ENCODE measurements at regions not wholly inside any gene's neighbourhood (a gene's known extent, or its start where the extent isn't known, plus 50 kb on each side); places are given as distances from the start of the nearest gene placed in this dataset.
"Not testable (repeated sequence)": the region's sequence is repeated elsewhere in the genome, so short reads cannot be mapped to it uniquely, and the experiment has no call there.

DNA sequence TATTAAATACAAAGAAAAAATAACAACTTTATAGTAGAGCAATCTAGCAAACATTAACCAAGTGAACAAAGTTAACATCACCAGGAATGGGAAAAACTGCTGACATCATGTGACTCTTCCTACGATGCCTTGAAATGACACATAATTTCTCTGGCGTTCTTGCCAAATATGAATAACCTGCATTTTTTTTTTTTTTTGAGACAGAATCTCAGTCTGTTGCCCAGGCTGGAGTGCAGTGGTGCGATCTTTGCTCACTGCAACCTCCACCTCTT is 126.5 kb upstream of the VKORC1L1 start:
- no peak for DNase-seq (ENCODE audit: low read depth)
- TF ChIP-seq, protein P1, sequence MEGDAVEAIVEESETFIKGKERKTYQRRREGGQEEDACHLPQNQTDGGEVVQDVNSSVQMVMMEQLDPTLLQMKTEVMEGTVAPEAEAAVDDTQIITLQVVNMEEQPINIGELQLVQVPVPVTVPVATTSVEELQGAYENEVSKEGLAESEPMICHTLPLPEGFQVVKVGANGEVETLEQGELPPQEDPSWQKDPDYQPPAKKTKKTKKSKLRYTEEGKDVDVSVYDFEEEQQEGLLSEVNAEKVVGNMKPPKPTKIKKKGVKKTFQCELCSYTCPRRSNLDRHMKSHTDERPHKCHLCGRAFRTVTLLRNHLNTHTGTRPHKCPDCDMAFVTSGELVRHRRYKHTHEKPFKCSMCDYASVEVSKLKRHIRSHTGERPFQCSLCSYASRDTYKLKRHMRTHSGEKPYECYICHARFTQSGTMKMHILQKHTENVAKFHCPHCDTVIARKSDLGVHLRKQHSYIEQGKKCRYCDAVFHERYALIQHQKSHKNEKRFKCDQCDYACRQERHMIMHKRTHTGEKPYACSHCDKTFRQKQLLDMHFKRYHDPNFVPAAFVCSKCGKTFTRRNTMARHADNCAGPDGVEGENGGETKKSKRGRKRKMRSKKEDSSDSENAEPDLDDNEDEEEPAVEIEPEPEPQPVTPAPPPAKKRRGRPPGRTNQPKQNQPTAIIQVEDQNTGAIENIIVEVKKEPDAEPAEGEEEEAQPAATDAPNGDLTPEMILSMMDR (conservative IDR thresholded peaks at IDR 0.05; ENCODE audit: low read depth, low read length): no peak
- H3K4me3 ChIP-seq (ENCODE audit: low read length): no peak overlapping the region

DNA sequence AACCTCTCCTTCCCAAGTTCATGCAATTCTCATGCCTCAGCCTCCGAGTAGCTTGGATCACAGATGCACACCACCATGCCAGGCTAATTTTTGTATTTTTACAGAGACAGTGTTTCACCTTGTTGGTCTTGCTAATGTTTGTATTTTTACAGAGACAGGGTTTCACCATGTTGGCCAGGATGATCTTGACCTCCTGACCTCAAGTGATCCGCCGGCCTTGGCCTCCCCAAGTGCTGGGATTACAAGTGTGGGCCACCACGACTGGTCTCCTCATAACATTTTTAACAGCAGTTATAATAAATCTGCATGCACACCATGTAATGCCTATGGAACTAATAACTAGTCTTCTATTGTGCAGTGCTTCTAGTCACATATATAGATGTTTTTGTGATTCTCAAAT is 123.8 kb upstream of the VKORC1L1 start:
- TF ChIP-seq, protein P1 (conservative IDR thresholded peaks at IDR 0.05; ENCODE audit: low read depth, low read length): no peak
- no peak for DNase-seq (ENCODE audit: low read depth)

DNA sequence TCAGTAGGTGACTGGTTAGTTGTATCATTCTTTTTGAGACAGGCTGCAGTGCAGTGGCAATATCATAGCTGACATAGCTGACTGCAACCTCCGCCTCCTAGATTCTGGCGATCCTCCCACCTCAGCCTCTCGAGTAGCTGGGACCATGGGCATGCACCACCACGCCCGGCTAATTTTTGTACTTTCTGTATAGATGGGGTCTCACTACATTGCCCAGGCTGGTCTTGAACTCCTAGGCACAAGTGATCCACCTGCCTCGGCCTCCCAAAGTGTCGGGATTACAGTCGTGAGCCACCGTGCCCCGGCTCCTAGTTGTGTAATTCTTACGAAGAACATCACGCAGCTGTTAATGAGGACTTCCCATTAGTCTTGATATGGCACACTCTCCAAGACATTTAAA is 123.4 kb upstream of the VKORC1L1 start:
- TF ChIP-seq, protein P1 (conservative IDR thresholded peaks at IDR 0.05; ENCODE audit: low read depth, low read length): no peak
- H3K4me3 ChIP-seq (ENCODE audit: low read length): no peak overlapping the region
- no peak for DNase-seq (ENCODE audit: low read depth)

More for the DNA sequence above, 123.8 kb upstream of the VKORC1L1 start:
- H3K4me3 ChIP-seq (ENCODE audit: low read length): no peak overlapping the region

DNA sequence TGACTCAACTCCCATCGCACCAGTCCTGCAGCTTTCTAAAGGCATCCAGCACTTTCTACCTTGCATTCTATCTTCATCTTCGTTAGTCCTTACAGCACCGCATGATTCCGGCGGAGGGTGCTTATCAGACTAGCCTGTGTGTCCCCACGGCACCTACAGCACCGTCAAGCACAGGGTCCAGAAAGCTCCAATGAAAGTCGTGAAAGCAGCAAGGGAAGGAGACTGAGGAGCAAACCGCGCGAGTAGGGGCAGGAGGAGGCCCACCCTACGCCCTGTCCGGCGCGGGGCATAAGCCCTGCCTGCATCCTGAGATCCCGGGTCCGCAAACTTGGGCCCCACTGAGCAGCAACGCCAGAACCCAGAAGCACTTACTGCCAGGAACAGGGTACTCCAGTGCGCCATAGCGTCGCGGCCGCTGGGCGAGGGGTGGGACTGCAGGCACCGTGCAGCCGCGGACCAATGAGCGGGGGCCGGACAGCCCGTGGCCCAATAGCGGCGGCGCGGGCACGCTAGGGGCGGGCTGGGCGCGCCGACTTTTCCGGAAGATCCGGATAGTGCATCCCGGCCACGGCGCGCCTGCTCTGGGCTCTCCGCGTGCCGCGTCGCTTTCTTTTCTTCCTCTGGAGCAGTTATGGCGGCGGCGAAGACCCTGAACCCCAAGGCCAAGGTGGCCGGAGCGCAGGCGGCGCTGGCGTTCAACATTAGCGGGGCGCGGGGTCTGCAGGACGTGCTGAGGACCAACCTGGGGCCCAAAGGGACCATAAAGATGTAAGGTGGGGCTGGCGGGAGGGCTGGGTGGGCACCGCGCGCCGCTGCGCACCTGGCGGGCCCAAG is 122.1 kb upstream of the VKORC1L1 start:
- TF ChIP-seq, protein P1 (conservative IDR thresholded peaks at IDR 0.05; ENCODE audit: low read depth, low read length): no peak
- peak overlapping the region; percentile 82 for H3K4me3 ChIP-seq (ENCODE audit: low read length)
- DNase-seq (ENCODE audit: low read depth): peak; percentile 54

DNA sequence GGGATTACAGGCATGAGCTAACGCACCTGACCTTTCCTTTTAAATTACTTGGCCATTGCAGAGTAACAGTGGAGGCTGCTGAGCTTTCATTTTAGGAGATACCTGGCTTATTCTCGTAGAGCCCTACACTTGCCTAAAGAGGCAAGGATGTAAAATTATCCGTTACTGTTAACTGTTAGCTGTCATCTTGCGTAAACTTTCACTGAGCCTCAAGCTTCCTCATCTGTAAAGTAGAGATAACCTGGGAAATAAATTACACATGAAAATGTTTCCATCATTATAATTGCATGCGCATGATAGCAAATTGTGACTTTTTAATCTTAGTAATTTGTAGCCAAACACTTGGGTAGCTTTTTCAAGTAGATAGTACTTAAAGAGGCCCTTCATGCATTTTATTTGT is 118.8 kb upstream of the VKORC1L1 start:
- not testable (repeated sequence) for DNase-seq (ENCODE audit: low read depth); H3K4me3 ChIP-seq (ENCODE audit: low read length)

DNA sequence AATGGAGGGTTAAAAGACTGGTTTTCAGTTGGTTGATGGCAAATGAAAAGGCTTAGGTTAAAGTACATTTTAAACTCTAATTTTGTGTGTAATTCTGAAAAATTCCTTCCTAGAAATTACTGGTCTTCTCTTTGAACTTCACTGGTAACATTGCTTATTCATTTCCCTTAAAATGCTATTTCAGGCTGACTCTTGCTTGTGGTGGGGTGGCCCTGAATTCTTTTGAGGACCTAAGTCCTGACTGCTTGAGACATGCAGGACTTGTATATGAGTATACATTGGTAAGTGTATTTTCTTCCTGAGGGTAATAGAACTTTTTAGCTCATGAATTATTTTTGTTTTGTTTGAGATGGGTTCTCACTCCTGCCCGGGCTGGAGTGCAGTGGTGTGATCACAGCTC is 113.9 kb upstream of the VKORC1L1 start:
- DNase-seq (ENCODE audit: low read depth); H3K4me3 ChIP-seq (ENCODE audit: low read length): not testable (repeated sequence)

DNA sequence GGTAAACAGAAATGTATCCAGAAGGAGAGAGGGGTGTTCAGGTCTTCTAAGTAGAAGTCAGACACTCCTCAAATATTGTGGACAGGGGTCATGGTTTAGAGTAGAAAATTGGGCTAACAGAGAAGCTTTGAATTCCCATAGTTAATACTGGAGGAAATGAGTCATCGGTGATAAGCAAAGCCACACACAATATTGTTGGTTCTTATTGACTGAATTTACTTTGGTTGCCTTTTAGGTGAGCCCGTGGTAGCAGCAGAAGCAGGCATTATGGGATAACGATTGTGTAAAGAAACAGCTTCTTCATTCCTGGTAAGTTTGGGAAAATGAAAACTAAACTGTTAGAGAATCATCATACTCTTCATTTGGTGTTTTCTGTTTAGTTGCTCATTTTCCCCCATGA is 110.2 kb upstream of the VKORC1L1 start:
- not testable (repeated sequence) for H3K4me3 ChIP-seq (ENCODE audit: low read length)
- peak; percentile 6 for DNase-seq (ENCODE audit: low read depth)

DNA sequence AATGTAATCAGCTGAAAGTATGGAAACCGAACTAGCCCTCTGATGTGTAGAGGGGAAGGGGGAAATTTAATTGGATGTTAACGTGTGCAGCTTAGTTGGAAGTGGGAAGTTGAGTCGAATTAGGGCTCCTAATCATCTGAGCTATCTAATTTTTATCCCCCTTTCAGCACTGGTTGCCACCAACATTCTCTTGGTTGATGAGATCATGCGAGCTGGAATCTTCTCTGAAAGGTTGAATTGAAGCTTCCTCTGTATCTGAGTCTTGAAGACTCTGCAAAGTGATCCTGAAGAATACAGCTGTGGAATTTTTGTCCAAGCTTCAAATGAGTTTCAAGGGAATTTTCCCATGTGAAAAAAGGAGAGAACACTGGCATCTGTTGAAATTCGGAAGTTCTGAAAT is 109.8 kb upstream of the VKORC1L1 start:
- H3K4me3 ChIP-seq (ENCODE audit: low read length); DNase-seq (ENCODE audit: low read depth): not testable (repeated sequence)

DNA sequence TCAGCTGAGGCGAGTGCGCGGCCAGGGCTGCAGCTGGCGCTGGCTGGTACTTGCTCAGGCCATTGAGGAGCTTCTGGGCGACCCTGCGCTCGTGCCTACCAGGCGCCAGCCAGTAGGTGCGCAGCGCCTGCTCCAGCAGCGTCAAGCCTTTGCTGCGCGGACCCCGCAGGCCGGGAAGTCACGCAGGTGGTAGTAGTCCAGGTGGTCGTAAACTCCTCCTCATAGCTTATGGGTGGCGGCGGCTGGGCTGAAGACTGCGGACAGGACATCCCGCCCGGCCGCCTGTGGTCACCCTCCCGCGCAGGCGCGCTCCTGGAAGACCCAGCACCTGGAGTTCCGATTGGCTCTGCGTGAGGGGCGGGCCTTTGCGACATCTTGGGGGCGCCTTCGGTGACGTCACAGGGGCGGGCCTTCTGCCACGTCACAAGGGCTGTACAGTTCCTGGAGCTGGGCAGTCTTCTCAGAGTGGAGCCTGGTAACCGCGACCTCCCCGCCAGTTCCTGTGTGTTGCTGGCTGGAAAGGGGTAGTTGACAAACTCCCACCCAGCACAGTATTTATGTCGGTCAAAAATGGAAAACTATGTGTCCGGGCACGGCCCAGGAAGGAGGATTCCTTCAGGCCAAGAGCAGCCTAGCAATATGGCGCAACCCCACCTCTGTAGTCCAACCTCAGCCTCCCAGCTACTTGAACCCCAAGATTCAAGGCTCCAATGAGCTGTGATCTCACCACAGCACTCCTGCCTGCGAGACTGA is 102.2 kb upstream of the VKORC1L1 start:
- H3K4me3 ChIP-seq (ENCODE audit: low read length): peak overlapping the region; percentile 84
- DNase-seq (ENCODE audit: low read depth): peak; percentile 69

DNA sequence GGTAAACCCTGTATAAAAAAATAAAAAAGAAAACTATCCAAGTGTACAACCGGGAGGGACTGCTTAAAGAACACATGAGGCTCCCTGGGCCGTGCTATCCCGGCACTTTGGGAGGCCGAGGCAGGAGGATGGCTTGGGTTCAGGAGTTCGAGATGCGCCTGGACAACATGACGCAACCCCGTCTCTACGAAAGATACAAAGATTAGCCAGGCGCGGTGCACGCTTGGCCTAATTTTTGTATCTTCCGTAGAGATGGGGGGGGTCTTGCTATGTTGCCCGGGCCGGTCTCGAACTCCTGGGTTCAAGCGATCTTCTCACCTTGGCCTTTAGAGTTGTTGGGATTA is 101.7 kb upstream of the VKORC1L1 start:
- not testable (repeated sequence) for DNase-seq (ENCODE audit: low read depth)
- peak overlapping the region; percentile 84 for H3K4me3 ChIP-seq (ENCODE audit: low read length)

DNA sequence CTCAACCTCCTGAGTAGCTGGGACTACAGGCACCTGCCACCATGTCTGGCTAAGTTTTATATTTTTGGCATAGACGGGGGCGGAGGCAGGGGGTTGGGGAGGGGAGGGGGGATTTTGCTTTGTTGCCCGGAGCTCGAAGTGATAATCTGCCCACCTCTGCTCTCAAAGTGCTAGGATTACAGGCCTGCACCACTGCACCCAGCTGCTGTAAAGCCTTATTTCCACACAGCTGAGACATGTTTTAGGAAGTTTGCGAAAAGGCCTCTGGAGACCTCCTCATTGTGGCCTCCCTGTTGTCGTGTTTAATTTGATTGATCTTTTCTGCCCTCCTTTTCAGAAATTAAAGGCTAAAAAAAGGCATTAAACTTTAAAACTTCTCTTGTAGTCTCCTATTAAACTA is 96.2 kb upstream of the VKORC1L1 start:
- H3K4me3 ChIP-seq (ENCODE audit: low read length); DNase-seq (ENCODE audit: low read depth): not testable (repeated sequence)

DNA sequence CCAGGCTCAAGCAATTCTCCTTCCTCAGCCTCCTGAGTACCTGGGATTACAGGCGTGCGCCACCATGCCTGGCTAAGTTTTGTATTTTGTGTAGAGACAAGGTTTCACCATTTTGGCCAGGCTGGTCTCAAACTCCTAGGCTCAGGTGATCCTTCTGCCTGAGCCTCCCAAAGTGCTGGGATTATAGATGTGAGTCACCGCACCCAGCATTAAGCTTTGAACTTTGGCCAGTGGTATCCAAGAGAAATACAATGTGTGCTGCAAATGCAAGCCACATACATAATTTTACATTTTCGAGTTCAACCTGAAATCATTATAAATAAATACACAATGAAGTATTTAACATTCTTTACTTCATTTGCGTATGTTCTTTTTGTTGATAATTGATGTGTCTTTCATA is 82.9 kb upstream of the VKORC1L1 start:
- not testable (repeated sequence) for H3K4me3 ChIP-seq (ENCODE audit: low read length); DNase-seq (ENCODE audit: low read depth)

DNA sequence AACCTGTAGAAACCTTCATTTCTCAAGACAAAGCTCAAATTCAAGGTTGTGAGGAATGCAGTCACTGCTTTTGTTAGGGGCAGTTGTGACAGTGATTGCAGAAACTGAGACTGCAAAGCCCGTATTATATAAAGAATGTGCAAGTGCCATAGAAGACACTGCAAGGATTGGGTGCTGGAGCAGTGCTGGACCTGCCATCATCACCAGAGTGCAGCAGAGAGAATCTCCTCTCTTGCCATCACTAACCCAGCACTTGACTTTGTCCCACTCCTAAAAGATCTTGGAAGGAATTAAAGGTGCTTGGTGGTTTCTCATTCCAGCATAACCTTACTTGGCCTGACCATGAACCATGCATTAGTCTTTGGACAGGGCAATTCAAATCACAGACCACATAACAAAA is 81.1 kb upstream of the VKORC1L1 start:
- not testable (repeated sequence) for DNase-seq (ENCODE audit: low read depth); H3K4me3 ChIP-seq (ENCODE audit: low read length)

DNA sequence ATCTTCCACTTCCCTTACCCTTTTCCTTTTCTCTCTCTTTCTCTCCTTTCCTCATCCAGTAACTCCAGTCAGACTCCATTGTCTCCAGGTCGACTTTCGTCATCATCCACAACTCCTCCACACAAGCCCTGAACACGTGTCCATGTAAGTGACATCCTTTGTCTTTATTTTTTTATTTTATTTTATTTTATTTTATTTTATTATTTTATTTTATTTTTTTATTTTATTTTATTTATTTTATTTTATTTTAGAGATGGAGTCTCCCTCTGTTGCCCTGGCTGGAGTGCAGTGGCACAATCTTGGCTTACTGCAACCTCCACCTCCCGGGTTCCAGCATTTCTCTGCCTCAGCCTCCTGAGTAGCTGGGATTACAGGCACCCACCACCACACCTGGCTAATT is 80.1 kb upstream of the VKORC1L1 start:
- not testable (repeated sequence) for H3K4me3 ChIP-seq (ENCODE audit: low read length); DNase-seq (ENCODE audit: low read depth)

All from retinal pigment epithelial cell (primary cell).